ENCODE measurements at regions not wholly inside any gene's neighbourhood (a gene's known extent, or its start where the extent isn't known, plus 50 kb on each side); places are given as distances from the start of the nearest gene placed in this dataset.

GRCh38 chr10:35758076-35758475 is 116.0 kb upstream of the FZD8 start:
- TF ChIP-seq CTCF (IDR thresholded peaks at IDR 0.05) (no peak), POLR2AphosphoS5 (IDR thresholded peaks at IDR 0.05) (no peak), POLR2A (IDR thresholded peaks at IDR 0.05) (no peak), EP300 (IDR thresholded peaks at IDR 0.05) (no peak)
